Activated CD4-positive, alpha-beta T cell treated with anti-CD3 and anti-CD28 coated beads for 1 hour (primary cell): ENCODE measurements at regions not wholly inside any gene's neighbourhood (a gene's known extent, or its start where the extent isn't known, plus 50 kb on each side); places are given as distances from the start of the nearest gene placed in this dataset.
"Not testable (repeated sequence)": the region's sequence is repeated elsewhere in the genome, so short reads cannot be mapped to it uniquely, and the experiment has no call there.

Source experiments
- DNase-seq: peaks from one replicate; pipeline ENCODE4 v3.0.0-alpha.2; 2020

DNA sequence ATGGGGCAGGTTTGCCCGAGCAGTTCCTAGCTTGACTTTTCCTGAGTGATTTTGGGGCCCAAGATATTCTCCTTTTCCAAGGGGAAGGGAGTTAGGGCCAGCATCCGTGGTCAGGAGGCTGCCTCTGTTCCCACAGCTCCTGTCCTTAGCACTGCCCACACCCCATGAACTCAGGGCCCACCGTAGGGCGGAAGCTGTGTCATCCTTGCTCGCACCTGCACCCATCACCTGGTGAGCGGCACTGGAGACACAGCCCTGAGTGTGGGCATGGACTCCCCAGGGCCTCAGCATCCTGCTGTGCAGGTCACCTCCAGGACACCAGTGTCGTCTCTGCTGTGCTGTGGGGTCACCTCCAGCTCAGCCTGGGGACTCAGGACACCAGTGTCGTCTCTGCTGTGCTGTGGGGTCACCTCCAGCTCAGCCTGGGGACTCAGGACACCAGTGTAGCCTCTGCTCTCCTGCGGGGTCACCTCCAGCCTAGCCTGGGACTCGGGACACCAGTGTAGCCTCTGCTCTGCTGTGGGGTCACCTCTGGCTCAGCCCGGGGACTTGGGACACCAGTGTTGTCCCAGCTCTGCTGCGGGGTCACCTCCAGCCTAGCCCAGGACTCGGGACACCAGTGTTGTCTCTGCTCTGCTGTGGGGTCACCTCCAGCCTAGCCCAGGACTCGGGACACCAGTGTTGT lies 322.9 kb downstream of the ADGRD1 start:
- DNase-seq = no peak

DNA sequence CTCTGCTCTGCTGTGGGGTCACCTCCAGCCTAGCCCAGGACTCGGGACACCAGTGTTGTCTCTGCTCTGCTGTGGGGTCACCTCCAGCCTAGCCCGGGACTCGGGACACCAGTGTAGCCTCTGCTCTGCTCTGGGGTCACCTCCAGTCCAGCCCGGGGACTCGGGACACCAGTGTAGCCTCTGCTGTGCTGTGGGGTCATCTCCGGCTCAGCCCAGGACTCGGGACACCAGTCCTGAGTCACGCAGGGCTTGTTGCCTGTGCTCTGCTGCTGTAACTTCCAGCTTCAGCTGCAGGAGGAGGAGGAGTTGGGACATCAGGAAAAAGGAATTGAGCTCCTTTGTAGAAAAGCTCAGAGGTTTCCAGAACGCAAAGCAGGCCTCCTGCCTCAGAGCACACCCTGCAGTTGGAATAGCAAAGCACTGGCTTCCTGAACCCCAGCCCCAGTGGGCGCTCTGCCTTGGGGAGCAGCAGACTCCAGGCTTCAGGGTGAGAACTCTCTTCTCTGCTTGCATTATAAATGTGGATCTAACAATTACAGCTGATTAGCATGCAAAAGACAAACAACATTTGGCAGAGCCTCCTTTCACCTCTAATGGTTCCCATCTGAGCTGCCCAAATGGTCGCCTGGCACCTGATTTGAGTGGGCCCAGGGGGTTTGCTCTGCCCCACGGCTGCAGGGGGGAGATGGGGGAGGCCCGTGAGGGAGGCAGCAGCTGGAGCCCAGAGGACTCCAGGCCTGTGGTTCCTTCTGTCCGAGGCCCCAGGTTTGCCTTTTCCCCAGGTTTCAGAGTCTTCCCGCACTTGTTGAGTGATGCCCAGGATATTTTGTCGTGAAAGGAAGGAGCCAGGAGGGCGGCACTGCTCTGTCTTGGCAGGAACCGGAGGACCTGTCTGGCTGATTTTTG lies 323.7 kb downstream of the ADGRD1 start:
- not testable (repeated sequence) for DNase-seq

DNA sequence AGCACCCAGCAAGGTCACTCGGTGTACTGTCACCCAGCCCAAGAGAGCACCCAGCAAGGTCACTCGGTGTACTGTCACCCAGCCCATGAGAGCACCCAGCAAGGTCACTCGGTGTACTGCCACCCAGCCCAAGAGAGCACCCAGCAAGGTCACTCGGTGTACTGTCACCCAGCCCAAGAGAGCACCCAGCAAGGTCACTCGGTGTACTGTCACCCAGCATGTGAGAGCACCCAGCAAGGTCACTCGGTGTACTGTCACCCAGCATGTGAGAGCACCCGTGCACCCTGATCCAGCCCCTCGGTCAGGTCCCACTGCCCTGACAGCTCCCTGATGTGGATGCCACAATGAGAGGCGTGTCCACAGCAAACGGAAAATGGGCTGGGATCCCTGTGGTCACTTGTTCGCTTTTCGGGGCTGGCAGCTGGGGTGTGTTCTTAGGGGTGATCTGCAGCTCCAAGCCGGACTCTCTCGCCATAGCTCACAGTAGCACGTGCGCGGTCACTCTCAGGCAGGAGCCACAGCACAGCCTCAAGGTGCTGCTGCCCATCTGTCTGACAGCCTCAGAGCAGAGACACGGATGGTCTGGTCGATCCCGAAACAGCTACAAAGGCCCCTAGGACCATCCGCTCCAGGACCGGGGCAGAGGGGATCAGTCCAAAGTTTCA lies 324.9 kb downstream of the ADGRD1 start:
- DNase-seq = not testable (repeated sequence)

DNA sequence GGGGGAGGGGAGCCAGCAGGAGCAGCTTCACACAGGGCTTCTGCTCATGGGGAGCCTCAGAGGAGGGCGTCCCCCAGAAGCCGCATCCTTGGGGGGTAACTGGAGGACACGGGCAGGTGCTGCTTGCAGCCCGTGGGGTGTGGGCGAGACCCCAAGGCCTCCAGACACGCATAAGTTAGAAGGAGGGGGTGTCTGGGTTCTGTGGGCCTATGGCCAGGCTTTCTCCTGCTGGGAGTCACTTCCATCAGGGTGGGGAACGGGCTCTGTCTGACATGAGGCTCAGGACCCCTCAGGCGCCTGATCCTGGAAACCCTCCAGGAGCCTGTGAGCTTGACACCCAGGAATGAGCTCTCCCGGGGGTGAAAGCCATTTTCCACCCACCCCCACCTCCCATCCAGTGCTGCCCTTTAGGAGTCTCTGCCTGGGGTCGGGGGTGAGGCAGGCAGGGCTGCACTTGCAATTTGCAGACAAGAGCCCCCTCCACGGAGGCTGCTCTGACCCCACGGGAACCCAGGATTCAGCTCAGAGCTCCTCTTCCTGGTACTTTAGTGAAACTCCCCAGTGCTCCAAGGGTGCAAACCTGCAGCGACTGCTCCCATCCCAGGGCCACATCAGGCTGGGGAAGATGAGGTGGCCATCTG lies 325.7 kb downstream of the ADGRD1 start:
- DNase-seq = no peak

DNA sequence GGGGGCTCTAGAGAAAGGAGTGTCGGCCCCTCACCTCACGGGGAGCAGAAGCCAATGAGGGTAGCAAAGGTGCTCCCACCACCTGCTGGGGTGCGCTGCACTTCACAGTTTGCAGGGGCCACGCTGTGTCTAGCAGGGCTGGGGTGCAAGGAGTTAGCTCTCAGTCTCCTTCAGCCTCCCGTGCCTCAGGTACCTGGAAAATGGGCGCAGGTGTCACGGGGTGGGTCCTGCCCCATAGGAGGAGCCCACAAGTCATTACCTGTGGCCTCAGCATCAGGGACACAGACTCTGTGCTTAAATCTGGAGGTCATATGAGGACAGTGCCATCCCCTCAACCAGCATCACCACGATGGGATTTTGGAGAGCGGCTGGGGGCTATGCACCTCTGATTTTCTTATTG lies 326.7 kb downstream of the ADGRD1 start:
- DNase-seq = no peak

DNA sequence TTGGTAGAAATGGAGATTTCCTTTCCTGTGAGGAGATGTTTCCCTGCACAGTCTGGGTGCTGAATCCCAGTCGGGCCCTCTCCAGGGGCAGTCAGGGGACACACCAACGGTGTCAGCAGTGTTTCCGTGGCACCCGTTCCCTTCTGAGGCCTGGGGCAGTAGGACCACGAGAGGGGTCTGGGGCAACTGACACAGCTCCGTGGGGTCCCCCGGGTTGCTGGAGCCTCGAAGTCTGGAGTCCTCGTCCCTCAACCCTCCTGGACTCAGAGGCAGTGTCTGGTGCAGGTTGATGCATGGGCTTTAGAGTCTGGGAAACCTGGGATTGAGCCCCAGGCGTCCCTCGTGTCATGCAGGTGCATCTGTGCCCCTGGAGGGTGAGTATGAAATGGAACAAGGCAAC lies 327.3 kb downstream of the ADGRD1 start:
- no peak for DNase-seq

DNA sequence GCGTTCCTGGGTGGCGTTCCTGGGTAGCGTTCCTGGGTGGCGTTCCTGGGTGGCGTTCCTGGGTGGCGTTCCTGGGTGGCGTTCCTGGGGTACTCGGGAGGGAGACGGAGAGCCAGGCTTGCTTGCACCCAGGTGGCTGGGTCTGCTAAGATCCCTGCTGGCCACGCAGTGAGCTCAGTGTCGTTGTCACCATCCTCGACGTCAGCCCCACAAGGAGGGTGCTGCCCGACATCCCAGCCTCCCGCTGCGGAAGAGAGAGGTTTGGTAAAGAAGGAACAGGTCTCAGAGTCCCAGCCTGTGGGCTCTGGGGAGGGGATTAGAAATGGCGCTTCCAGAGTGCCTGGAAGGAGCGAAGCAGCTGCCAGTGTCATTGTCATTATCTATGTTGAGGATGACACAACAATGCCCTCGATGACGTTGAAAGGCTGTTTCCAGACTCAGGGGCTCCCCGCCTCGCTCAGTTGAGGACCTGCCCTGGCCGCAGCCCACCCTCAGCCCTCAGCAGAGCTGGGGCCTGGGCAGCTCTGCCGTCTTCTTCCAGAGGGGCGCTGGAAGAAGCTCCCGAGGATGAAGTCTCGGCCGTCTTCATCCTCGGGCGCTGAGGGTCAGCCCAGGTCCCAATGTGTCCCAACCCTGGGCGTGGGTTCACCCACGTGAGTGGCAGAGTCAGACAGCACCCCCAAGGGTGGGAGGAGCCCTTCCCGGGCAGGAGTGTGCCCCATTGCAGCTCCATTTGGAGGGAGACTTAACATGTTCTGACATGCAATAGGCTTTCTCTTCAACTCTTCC lies 328.8 kb downstream of the ADGRD1 start:
- DNase-seq = no peak

DNA sequence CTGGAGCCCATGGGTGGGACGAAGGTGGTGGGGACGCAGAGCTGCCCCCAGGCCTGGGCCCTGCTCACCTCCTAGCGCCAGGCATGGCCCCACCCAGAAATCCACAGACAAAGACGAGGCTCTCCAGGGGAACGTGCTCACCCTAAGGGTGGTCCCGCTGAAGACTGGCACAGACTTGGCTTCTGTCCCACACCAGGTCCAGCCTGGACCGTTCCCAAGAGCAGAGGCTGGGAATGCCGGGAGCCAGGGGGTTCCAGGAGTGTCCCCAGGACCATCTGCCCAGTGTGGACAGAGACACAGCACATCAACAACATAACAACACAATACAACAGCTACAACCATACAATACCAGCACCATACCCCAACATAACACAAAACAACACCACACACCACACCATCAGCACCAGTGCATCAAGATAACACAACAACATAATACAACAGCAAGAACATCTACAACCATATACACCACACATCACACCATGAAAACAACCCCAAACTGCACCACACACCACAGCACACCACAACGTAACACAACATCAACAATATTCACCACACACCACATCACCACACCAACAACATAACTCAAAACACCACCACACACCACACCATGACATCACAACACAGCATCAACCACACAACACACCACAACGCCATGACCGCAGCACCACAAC lies 329.6 kb downstream of the ADGRD1 start:
- DNase-seq = no peak

DNA sequence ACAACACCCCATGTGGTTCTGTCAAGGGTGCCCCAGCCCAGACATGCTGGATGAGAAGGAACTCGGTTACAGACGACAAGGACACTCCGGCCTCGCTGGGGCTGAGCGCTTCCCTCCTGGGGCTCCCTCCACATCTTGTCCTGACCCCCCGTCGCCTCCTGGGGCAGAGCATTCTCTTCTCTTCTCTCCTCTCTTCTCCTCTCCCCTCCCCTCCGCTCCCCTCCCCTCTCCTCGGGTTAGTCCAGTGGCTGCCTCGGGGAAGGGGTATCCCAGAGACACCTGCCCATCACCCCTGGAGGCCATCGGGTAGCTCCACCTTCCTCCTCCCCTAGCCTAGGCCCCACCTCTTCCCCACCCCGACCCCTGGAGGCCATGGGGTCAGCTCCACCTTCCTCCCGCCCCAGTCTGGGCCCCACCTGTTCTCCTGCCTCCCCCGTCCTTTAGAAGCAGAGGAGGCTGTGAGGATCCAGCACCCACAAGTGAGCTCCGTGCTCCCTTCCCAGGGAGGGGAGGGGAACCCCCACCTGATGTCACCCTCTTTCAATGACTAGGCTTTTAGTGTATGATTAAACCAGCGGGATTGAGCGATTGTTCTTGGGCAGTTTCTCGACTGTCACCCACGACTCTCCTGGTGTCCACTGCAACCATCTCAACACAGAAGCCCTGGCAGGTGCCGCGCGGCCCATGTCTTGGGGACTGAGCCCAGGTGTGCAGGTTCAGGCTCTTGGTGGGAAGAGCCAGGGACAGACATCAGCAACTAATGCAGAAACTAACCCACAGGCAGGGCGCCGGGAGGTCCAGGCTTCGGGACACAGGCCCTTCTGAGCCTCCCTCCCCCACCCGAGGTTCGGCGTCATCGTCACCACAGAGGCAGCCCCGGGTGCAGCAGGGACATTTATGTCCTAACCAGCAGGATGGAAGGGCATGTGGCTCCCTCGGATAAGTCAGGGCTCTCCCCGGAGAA lies 330.4 kb downstream of the ADGRD1 start:
- not testable (repeated sequence) for DNase-seq

DNA sequence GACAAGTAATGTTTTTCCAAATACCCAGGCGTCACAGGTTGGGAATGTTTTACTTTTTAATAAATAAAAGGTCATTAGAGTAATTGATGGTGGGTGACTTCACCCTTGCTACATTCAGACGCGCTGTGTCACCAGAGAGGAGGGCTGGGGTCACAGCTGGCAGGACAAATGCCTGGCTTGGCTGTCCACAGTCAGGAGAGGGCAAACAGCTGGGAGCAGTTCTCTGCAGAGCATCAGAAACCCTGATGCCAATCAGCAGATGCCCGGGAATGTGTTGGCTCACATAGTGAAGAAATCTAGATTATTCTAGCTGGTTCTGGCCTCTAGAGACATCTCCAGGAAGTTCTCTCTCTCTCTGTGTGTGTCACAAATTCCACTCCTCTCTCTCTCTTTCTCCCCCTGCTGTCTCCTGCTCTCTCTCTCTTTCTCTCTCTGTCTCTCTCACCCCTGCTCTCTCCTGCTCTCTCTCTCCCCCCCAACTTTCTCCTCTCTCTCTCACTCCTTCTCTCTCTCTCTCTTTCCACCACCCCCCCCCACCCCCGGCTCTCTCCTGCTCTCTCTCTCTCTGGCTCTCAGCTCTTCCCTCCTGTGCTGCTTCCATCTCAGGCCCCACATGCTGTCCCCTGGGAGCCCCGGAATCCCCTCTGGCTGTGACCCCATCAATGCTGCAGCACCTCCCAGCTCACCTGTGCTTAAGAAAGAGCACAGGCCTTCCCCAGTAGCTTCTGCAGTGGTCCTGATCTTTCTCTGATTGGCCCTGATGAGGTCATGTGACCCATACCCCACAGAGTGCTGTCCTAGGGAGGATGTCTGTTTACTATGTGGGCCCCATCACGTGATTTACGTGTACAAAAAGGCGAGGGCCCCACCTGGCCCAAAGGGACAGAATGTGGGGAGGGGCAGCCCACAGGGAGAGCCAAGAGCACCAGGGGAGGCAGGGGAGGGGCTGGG lies 331.5 kb downstream of the ADGRD1 start:
- not testable (repeated sequence) for DNase-seq

DNA sequence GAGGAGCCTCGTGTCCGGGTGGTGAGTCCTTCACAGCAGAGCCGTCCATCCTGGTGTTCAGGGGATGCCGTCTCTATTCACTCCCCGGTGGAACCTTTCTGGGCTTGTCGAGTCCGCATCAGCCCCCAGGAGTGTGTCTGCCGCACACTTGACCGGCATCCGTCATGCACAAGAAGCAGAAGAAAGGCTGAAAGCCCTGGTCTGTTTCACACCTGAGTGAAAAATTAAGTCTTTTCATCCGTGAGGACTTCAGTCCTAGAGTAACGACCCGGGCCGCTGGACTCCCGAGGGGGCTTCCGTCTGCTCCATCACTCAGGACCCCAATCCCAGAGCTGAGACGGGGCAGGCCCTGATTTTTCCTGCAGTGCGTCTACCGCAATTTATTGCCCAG lies 332.2 kb downstream of the ADGRD1 start:
- DNase-seq = not testable (repeated sequence)

DNA sequence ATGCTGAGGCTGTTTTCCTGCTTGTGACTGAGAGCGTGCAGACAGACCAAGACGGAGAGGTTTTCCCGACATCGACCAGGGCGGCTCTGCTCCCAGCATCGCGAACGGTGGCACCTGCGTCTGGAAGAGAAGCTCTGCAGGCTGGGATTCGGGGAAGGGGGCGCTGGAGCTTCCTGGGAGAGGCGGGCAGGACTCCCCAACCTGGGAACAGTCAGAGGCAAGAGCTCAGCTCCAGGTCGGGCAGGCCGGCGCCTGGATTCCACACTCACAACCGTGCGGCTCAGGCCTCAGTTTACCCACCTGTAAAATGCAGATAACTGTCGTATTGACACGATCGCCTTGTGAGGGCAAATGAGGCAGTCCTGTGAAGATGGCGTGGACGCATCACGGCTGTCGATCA lies 332.6 kb downstream of the ADGRD1 start:
- DNase-seq = not testable (repeated sequence)

DNA sequence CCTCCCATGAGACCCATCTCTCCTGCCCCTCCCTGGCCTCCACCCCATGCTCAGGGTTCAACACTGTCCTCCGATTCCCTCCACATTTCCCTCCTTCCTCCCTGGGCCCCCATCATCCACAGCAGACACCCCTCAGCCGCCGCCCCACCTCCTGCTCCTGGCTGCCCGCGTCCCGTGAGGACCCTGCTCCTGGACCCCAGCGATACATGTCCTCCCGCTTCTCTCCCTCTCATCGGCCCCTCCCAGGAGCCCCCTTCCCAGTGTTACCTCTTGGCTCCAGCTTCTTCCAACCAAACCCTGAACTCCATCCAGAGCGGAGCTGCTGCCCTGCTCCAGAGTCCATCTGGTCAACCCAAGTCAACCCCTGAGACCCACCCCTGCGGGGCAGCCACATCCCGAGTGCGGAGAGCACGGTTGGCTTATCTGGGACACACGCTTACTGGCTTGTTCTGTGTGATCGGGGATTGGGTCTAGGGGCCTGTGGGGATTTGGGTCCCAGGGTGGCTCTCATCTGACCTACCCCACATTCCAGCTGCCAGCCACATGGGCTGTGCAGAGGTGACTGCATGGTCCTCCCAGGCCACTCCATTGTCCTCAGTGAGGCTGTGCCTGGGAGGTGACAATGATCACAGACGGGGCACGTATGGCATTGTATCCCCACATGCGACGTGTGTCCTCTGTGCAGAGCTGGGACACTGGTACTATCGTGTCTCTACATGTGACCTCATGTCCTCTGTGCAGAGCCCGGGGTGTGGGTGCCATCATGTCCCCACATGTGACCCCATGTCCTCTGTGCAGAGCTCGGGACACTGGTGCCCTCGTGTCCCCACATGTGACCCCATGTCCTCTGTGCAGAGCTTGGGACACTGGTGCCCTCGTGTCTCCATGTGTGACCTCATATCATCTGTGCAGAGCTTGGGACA lies 333.6 kb downstream of the ADGRD1 start:
- DNase-seq = no peak

DNA sequence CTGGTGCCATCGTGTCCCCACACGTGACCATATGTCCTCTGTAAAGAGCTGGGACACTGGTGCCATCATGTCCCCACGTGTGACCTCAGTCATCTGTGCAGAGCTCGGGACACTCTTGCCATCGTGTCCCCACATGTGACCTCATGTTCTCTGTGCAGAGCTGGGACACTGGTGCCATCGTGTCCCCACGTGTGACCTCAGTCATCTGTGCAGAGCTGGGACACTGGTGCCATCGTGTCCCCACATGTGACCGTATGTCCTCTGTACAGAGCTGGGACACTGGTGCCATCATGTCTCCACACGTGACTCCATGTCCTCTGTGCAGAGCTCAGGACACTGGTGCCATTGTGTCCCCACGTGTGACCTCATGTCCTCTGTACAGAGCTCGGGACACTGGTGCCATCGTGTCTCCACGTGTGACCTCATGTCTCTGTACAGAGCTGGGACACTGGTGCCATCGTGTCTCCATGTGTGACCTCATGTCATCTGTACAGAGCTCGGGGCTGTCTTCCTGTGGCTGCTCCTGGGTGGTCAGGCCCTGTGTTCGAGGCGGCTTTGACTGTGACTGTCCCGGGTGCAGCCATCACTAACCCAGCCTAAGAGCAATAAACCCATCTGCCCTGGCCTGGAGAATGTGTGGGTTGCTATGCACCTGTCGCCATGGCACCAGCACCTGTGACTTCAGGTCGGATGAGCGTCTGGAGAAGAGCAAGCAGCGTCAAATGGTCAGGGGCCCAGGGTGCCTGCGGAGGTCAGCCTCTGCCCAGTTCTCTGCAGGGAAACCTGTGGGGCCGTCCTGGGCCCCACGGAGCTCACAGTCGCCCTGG lies 334.4 kb downstream of the ADGRD1 start:
- DNase-seq = no peak

DNA sequence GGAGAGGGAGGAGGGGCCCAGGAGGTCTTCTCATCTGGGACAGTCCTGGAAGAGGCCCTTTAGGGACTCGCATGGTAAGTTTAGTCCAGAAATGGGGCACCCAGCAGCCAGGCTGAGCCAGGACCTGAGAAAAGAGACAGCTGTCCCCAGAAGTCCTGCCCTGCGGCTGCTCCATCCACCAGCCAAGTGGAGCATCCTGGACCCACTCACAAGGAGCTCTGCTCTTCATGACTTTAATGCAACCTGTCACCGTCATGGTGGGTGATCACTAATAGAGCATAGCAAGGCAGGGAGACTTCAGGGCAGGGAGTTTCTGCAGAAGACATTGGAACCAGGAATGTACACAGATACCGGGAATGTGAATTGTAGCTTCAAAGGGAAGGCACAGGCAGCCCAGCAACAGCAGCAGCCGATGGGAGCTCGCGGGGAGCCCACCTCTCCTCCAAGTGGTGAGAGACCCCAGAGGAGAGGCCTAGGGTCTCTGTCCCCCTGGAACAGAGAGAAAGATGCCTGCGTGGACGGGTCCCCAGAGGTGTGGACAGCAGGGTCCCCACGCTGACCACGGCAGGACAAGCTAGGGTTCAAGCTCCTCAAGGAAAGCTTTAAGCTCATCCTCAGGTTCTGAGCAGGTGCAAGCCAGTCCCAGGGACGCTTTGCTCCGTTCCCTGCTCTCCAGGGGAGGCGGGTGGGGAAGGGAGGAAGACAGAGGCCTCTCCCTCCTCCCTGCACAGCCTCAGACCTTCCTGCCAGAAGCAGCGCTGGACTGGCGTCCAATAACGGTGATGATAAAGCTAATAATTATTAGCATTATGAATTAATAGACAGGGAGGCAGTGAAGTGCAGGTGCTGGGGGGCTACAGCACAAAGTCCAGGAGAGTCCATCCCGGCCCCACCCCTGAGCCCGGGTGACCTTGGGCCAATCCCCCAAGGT lies 335.3 kb downstream of the ADGRD1 start:
- not testable (repeated sequence) for DNase-seq

DNA sequence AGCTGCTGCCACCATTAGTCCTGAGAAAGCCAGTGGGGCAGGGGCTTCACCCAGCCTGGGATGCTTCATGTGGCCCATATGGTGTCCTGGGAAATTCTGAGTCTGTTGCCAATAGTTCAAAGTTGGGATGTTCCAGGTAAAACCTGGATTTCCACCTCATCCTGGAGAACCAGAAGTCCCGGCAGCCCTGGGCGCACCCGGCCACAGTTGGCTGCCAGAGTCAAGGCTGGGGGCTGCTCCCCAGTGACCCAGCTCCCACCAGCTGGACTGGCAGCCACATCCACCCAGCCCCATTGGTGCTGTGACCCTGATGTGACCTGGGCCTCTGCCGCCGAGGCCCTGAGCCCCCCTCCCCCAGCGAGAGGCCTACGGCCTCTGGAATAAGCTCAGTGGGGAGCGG lies 336.1 kb downstream of the ADGRD1 start:
- not testable (repeated sequence) for DNase-seq
